ENCODE measurements at regions not wholly inside any gene's neighbourhood (a gene's known extent, or its start where the extent isn't known, plus 50 kb on each side); places are given as distances from the start of the nearest gene placed in this dataset.

DNA sequence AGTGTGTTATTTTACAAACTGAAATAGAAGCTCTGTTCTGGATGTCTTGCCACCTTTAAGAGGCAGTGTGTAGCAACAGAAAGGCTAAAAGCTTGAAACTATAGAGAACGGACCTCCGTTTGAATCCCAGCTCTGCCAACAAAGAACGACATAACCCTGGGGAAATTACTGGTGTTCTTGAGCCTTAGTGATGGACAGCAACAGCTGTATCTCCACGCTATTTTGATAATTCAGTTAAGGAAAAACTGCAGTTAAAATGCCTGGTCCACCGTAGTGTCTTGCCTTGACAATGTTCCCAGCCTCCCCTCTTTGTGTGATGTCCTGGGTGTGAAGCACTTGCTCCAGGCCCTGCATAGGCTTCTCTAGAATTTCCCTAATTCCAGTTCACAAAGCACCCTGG, 256.8 kb upstream of the HS3ST1 start:
- no peak for TF ChIP-seq POLR2A (IDR thresholded peaks at IDR 0.05)
- TF ChIP-seq, protein P1, sequence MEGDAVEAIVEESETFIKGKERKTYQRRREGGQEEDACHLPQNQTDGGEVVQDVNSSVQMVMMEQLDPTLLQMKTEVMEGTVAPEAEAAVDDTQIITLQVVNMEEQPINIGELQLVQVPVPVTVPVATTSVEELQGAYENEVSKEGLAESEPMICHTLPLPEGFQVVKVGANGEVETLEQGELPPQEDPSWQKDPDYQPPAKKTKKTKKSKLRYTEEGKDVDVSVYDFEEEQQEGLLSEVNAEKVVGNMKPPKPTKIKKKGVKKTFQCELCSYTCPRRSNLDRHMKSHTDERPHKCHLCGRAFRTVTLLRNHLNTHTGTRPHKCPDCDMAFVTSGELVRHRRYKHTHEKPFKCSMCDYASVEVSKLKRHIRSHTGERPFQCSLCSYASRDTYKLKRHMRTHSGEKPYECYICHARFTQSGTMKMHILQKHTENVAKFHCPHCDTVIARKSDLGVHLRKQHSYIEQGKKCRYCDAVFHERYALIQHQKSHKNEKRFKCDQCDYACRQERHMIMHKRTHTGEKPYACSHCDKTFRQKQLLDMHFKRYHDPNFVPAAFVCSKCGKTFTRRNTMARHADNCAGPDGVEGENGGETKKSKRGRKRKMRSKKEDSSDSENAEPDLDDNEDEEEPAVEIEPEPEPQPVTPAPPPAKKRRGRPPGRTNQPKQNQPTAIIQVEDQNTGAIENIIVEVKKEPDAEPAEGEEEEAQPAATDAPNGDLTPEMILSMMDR (IDR thresholded peaks at IDR 0.05) = no peak
